Endothelial cell of hepatic sinusoid (primary cell): ENCODE measurements at regions not wholly inside any gene's neighbourhood (a gene's known extent, or its start where the extent isn't known, plus 50 kb on each side); places are given as distances from the start of the nearest gene placed in this dataset.

Source experiments
- in situ Hi-C: cut with HindIII; loops from 2 replicates; pipeline ENCODE4 v1.10.0; 2017; ENCODE audit warnings: low sequenced_read_pairs

- in situ Hi-C loops = no loop called here
Observed at GRCh38 chr1:232556351-232556750, 73.6 kb downstream of the SIPA1L2 start.

GRCh38 chr1:232555494-232556210 lies 74.3 kb downstream of the SIPA1L2 start:
- in situ Hi-C loops = no loop called here

GRCh38 chr1:232554409-232554808 lies 75.5 kb downstream of the SIPA1L2 start:
- in situ Hi-C loops = no loop called here

GRCh38 chr1:232553809-232554208 lies 76.1 kb downstream of the SIPA1L2 start:
- in situ Hi-C loops = no loop called here

GRCh38 chr1:232553050-232553754 lies 76.7 kb downstream of the SIPA1L2 start:
- in situ Hi-C loops = no loop called here

GRCh38 chr1:232551386-232551785 lies 78.5 kb downstream of the SIPA1L2 start:
- in situ Hi-C loops = no loop called here

- in situ Hi-C loops = no loop called here
Observed at GRCh38 chr1:232550007-232550406, 79.9 kb downstream of the SIPA1L2 start.

GRCh38 chr1:232548691-232549090 lies 81.2 kb downstream of the SIPA1L2 start:
- in situ Hi-C loops = no loop called here

GRCh38 chr1:232547938-232548484 lies 81.9 kb downstream of the SIPA1L2 start:
- in situ Hi-C loops = no loop called here

GRCh38 chr1:232542633-232543593 lies 87.0 kb downstream of the SIPA1L2 start:
- in situ Hi-C loops = no loop called here

GRCh38 chr1:232538943-232539302 lies 91.0 kb downstream of the SIPA1L2 start:
- in situ Hi-C loops = no loop called here

- in situ Hi-C loops = no loop called here
Observed at GRCh38 chr1:232538224-232538942, 91.5 kb downstream of the SIPA1L2 start.

GRCh38 chr1:232534552-232535517 lies 95.1 kb downstream of the SIPA1L2 start:
- in situ Hi-C loops = no loop called here

- in situ Hi-C loops = no loop called here
Observed at GRCh38 chr1:232533328-232533727, 96.6 kb downstream of the SIPA1L2 start.

- in situ Hi-C loops = no loop called here
Observed at GRCh38 chr1:232532901-232533300, 97.0 kb downstream of the SIPA1L2 start.

- in situ Hi-C loops = no loop called here
Observed at GRCh38 chr1:232531291-232531690, 98.6 kb downstream of the SIPA1L2 start.

- in situ Hi-C loops = no loop called here
Observed at GRCh38 chr1:232529747-232530146, 100.2 kb downstream of the SIPA1L2 start.

- in situ Hi-C loops = no loop called here
Observed at GRCh38 chr1:232528472-232529089, 101.4 kb downstream of the SIPA1L2 start.

- in situ Hi-C loops = no loop called here
Observed at GRCh38 chr1:232524056-232524455, 105.9 kb downstream of the SIPA1L2 start.
